ENCODE measurements at regions not wholly inside any gene's neighbourhood (a gene's known extent, or its start where the extent isn't known, plus 50 kb on each side); places are given as distances from the start of the nearest gene placed in this dataset.

GRCh38 chr1:38559446-38560165 is 300.0 kb downstream of the RRAGC start:
- peaks cover 45% of the 10 kb centered on the region for H3K4me1 Mint-ChIP-seq
- H3K36me3 Mint-ChIP-seq = no peaks in the 10 kb centered on the region
- peak overlapping the region; percentile 53 for H3K4me3 Mint-ChIP-seq
- H3K9me3 Mint-ChIP-seq = no peaks in the 10 kb centered on the region
- peaks cover 3% of the 10 kb centered on the region for H3K27me3 Mint-ChIP-seq (ENCODE audit: low read depth)
- ATAC-seq (peak; percentile 8; the same call in 1 of the 2 replicates), DNase-seq (ENCODE audit: low spot score) (no peak)
- TF ChIP-seq NR2C2 (CRISPR knock-in tag; IDR thresholded peaks at IDR 0.05) (no peak), ELF4 (CRISPR knock-in tag; IDR thresholded peaks at IDR 0.05; ENCODE audit: low read depth) (no peak), E2F1 (CRISPR knock-in tag; IDR thresholded peaks at IDR 0.05) (no peak), ZBTB43 (CRISPR knock-in tag; IDR thresholded peaks at IDR 0.05) (no peak), E2F4 (CRISPR knock-in tag; IDR thresholded peaks at IDR 0.05; ENCODE audit: borderline replicate concordance, low read depth) (no peak), ZNF423 (CRISPR knock-in tag; IDR thresholded peaks at IDR 0.05) (no peak), ZNF219 (CRISPR knock-in tag; IDR thresholded peaks at IDR 0.05; ENCODE audit: borderline replicate concordance) (no peak), NR3C1 (CRISPR knock-in tag; conservative IDR thresholded peaks at IDR 0.05; ENCODE audit: low read depth) (no peak), TP53 (CRISPR knock-in tag; IDR thresholded peaks at IDR 0.05) (no peak)
- CTCF ChIA-PET = interaction anchor here (0.7 to 1.9 kb wide), 5 partner anchors 12 to 259 kb away, joined by 3 to 8 read pairs (median 4); no protein-coding TSS in a partner anchor
- POLR2A ChIA-PET = interaction anchor here (0.6 kb wide), 1 partner anchor 924 kb away, joined by 5 read pairs; no protein-coding TSS in a partner anchor
- no peak overlapping the region; the same call in 1 of the 2 replicates for H3K27ac Mint-ChIP-seq

- H3K4me1 Mint-ChIP-seq = peaks cover 42% of the 10 kb centered on the region
- TF ChIP-seq ZNF263 (CRISPR knock-in tag; IDR thresholded peaks at IDR 0.05; ENCODE audit: low read depth) (0 out of 2 replicates have a peak, but pooled peaks have one; percentile 9), OVOL2 (CRISPR knock-in tag; IDR thresholded peaks at IDR 0.05; ENCODE audit: borderline replicate concordance) (no peak), ARID4B (CRISPR knock-in tag; IDR thresholded peaks at IDR 0.05; ENCODE audit: borderline replicate concordance) (no peak), RELA (CRISPR knock-in tag; IDR thresholded peaks at IDR 0.05; ENCODE audit: borderline replicate concordance) (no peak), ZNF121 (CRISPR knock-in tag; IDR thresholded peaks at IDR 0.05) (no peak), AFF4 (CRISPR knock-in tag; IDR thresholded peaks at IDR 0.05; ENCODE audit: borderline replicate concordance) (no peak), MAX (CRISPR knock-in tag; IDR thresholded peaks at IDR 0.05) (peak; percentile 54; the same call in 1 of the 2 replicates)
- peak overlapping the region; percentile 53 for H3K4me3 Mint-ChIP-seq
- ChIA-PET CTCF (interaction anchor here (0.7 to 1.9 kb wide), 19 partner anchors 12 to 276 kb away, joined by 3 to 8 read pairs (median 4); no protein-coding TSS in a partner anchor), POLR2A (interaction anchor here (0.6 to 1.1 kb wide), 6 partner anchors 31 to 924 kb away, joined by 3 to 5 read pairs (median 4); partner anchors contain the start of gene MTF1)
- DNase-seq (ENCODE audit: low spot score) (peak; percentile 71), ATAC-seq (peak; percentile 82)
- H3K27ac Mint-ChIP-seq = peak overlapping the region; percentile 74; the same call in 1 of the 2 replicates
- no peaks in the 10 kb centered on the region for H3K9me3 Mint-ChIP-seq
- H3K36me3 Mint-ChIP-seq = no peaks in the 10 kb centered on the region
- H3K27me3 Mint-ChIP-seq (ENCODE audit: low read depth) = peaks cover under 1% of the 10 kb centered on the region
Observed at GRCh38 chr1:38558500-38559445, 300.8 kb downstream of the RRAGC start.

Measured in WTC11 (cell line).